A549 (cell line): ENCODE measurements at regions not wholly inside any gene's neighbourhood (a gene's known extent, or its start where the extent isn't known, plus 50 kb on each side); places are given as distances from the start of the nearest gene placed in this dataset.

Source experiments
- CBX8 ChIP-seq: fragments of 200-600 bp; sonication (generic); IDR thresholded peaks from 2 replicates; pipeline ENCODE4 v1.6.1; 2016
- CTCF ChIP-seq: fragments of >200 bp; sonication (Bioruptor Twin); formaldehyde crosslinking; IDR thresholded peaks from 3 replicates; pipeline ENCODE4 v1.5.1; 2016
- REST ChIP-seq: fragments of 200-600 bp; sonication (generic); IDR thresholded peaks from 2 replicates; pipeline ENCODE4 v1.6.1; 2016; ENCODE audit warnings: antibody characterized with exemption, mild to moderate bottlenecking, moderate library complexity

- TF ChIP-seq CTCF: peak; percentile 47
- TF ChIP-seq CBX8: no peak
- TF ChIP-seq REST: no peak
These were observed 109.5 kb upstream of the KCNAB1 start for GRCh38 chr3:156010829-156011228.
